OCI-LY7 (cell line): ENCODE measurements at regions not wholly inside any gene's neighbourhood (a gene's known extent, or its start where the extent isn't known, plus 50 kb on each side); places are given as distances from the start of the nearest gene placed in this dataset.

Source experiments
- EZH2phosphoT487 ChIP-seq: fragments of 200-600 bp; sonication (generic); IDR thresholded peaks from 2 replicates; pipeline ENCODE4 v1.6.1; 2018; ENCODE audit warnings: low read depth, borderline replicate concordance, mild to moderate bottlenecking, mixed run types, antibody characterized with exemption, low read length, moderate library complexity, mixed read lengths
- TF ChIP-seq, protein P1 (sequence below): fragments of 200-600 bp; sonication (generic); conservative IDR thresholded peaks from 2 replicates; pipeline ENCODE4 v1.5.1; 2014; ENCODE audit warnings: mild to moderate bottlenecking, antibody characterized with exemption, low read length, moderate library complexity, mixed read lengths

DNA sequence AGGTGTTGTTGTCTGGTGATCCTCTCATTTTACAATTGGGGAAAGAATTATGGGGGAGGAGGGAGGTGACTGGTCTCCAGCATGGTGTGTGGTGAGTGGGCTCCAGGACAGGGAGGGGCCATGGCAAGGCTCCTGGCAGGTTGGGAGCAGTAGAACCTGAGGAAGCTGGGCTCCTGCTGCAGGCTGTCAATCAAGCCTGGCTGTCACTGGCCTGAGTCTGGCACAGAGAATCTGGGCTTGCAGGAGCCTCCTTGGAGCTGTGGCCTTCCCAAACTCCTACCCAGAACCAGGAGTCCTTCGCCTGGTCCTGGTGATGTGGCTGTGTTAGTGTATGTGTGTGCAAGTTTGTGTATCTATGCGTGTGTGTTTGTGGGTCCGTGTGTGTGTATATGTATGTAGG is 131.9 kb upstream of the CSF3R start:
- TF ChIP-seq, protein P1, sequence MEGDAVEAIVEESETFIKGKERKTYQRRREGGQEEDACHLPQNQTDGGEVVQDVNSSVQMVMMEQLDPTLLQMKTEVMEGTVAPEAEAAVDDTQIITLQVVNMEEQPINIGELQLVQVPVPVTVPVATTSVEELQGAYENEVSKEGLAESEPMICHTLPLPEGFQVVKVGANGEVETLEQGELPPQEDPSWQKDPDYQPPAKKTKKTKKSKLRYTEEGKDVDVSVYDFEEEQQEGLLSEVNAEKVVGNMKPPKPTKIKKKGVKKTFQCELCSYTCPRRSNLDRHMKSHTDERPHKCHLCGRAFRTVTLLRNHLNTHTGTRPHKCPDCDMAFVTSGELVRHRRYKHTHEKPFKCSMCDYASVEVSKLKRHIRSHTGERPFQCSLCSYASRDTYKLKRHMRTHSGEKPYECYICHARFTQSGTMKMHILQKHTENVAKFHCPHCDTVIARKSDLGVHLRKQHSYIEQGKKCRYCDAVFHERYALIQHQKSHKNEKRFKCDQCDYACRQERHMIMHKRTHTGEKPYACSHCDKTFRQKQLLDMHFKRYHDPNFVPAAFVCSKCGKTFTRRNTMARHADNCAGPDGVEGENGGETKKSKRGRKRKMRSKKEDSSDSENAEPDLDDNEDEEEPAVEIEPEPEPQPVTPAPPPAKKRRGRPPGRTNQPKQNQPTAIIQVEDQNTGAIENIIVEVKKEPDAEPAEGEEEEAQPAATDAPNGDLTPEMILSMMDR = no peak
- no peak for TF ChIP-seq EZH2phosphoT487
